ENCODE measurements at regions not wholly inside any gene's neighbourhood (a gene's known extent, or its start where the extent isn't known, plus 50 kb on each side); places are given as distances from the start of the nearest gene placed in this dataset.

DNA sequence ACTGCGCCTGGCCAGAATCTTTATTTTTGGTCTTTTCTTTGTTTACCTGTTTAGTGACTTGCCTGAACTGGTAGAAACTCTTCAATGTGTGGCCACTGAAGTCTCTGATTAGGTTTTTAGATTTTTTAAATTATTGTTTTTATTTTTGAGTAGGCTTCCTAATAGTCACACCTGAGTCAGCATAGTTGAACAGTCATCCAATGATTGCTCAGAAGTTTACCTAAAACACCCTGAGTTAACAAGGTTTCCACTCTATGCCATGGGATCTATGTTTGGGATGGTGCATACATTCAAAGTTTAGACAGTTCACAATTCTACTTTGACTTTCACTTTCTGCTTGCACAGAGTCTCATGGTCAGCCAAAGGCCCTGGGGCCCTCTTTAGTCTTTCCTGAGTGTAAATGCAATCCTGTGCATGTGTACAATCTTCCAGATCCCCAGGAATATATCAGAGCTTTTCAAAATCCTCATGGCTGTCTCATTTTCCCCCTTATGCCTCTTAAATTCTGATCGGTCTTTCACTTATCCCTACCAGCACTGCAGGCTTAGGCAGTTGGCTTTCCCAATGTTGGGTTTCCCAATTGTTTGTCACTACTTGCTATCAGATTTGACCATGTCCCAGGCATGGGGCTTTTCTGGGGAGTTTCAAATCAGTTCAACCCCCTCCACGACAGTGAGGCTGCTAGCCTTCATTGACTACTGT is 114.4 kb upstream of the RAB3GAP2 start (continued):
- no peak for TF ChIP-seq EZH2 (IDR thresholded peaks at IDR 0.05; ENCODE audit: low read depth, unreplicated experiment)
- TF ChIP-seq, protein P1, sequence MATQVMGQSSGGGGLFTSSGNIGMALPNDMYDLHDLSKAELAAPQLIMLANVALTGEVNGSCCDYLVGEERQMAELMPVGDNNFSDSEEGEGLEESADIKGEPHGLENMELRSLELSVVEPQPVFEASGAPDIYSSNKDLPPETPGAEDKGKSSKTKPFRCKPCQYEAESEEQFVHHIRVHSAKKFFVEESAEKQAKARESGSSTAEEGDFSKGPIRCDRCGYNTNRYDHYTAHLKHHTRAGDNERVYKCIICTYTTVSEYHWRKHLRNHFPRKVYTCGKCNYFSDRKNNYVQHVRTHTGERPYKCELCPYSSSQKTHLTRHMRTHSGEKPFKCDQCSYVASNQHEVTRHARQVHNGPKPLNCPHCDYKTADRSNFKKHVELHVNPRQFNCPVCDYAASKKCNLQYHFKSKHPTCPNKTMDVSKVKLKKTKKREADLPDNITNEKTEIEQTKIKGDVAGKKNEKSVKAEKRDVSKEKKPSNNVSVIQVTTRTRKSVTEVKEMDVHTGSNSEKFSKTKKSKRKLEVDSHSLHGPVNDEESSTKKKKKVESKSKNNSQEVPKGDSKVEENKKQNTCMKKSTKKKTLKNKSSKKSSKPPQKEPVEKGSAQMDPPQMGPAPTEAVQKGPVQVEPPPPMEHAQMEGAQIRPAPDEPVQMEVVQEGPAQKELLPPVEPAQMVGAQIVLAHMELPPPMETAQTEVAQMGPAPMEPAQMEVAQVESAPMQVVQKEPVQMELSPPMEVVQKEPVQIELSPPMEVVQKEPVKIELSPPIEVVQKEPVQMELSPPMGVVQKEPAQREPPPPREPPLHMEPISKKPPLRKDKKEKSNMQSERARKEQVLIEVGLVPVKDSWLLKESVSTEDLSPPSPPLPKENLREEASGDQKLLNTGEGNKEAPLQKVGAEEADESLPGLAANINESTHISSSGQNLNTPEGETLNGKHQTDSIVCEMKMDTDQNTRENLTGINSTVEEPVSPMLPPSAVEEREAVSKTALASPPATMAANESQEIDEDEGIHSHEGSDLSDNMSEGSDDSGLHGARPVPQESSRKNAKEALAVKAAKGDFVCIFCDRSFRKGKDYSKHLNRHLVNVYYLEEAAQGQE (IDR thresholded peaks at IDR 0.05; ENCODE audit: unreplicated experiment) = no peak
- no peak for TF ChIP-seq JUNB (IDR thresholded peaks at IDR 0.05; ENCODE audit: unreplicated experiment)
- no peak for TF ChIP-seq NANOG (IDR thresholded peaks at IDR 0.05; ENCODE audit: borderline replicate concordance)

DNA sequence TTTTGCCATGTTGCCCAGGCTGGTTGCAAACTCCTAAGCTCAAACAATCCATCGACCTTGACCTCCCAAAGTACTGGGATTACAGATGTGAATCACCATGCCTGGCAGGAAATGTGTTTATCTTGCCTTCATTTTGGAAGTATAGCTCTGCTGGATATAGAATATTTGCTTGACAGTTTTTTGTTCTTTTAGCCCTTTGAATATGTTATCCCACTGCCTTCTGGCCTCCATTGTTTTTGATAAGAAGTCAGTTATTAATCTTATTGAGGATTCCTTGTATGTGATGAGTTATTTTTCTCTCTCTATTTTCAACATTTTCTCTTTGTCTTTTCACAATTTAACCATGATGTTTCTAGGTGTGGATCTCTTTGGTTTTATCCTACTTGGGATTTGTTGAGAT is 112.9 kb upstream of the RAB3GAP2 start:
- no peak for DNase-seq (ENCODE audit: low spot score)
- Histone ChIP-seq H3K27me3 (ENCODE audit: insufficient read depth) (no peaks in the 10 kb centered on the region), H3K36me3 (ENCODE audit: insufficient read depth) (no peaks in the 10 kb centered on the region), H3K79me2 (replicated peaks; ENCODE audit: insufficient read depth) (no peaks in the 10 kb centered on the region), H3K4me3 (no peak overlapping the region), H4K20me1 (replicated peaks; ENCODE audit: insufficient read depth) (no peaks in the 10 kb centered on the region), H3K4me1 (ENCODE audit: insufficient read depth) (peaks cover 28% of the 10 kb centered on the region), H3K9me2 (ENCODE audit: insufficient read depth) (no peaks in the 10 kb centered on the region), H2AFZ (no peak overlapping the region), H3K4me2 (no peak overlapping the region), H3K27ac (ENCODE audit: low read depth) (no peak overlapping the region), H3F3A (replicated peaks; ENCODE audit: low read depth) (no peaks in the 10 kb centered on the region)
- H3K4me3 Mint-ChIP-seq = no peak overlapping the region
- ATAC-seq = no peak
- no peak overlapping the region for H3K27ac Mint-ChIP-seq
- peaks cover 26% of the 10 kb centered on the region; the same call in 2 of the 3 replicates for H3K4me1 Mint-ChIP-seq
- H3K9me3 Mint-ChIP-seq = peaks cover 13% of the 10 kb centered on the region; the same call in 2 of the 3 replicates
- H3K27me3 Mint-ChIP-seq (ENCODE audit: insufficient read depth, low read depth, poor library complexity) = no peaks in the 10 kb centered on the region
- peaks cover 8% of the 10 kb centered on the region; the same call in 2 of the 3 replicates for H3K36me3 Mint-ChIP-seq (ENCODE audit: low read depth)
- TF ChIP-seq CREB1 (CRISPR knock-in tag; IDR thresholded peaks at IDR 0.05; ENCODE audit: low read depth) = no peak
- TF ChIP-seq, protein P2, sequence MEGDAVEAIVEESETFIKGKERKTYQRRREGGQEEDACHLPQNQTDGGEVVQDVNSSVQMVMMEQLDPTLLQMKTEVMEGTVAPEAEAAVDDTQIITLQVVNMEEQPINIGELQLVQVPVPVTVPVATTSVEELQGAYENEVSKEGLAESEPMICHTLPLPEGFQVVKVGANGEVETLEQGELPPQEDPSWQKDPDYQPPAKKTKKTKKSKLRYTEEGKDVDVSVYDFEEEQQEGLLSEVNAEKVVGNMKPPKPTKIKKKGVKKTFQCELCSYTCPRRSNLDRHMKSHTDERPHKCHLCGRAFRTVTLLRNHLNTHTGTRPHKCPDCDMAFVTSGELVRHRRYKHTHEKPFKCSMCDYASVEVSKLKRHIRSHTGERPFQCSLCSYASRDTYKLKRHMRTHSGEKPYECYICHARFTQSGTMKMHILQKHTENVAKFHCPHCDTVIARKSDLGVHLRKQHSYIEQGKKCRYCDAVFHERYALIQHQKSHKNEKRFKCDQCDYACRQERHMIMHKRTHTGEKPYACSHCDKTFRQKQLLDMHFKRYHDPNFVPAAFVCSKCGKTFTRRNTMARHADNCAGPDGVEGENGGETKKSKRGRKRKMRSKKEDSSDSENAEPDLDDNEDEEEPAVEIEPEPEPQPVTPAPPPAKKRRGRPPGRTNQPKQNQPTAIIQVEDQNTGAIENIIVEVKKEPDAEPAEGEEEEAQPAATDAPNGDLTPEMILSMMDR (conservative IDR thresholded peaks at IDR 0.05; ENCODE audit: low read depth in 2 of 2) = no peak
- no peak for TF ChIP-seq EZH2phosphoT487 (IDR thresholded peaks at IDR 0.05; ENCODE audit: unreplicated experiment)
- TF ChIP-seq POLR2AphosphoS5 (IDR thresholded peaks at IDR 0.05; ENCODE audit: low read depth) = no peak
- no peak for TF ChIP-seq EZH2 (IDR thresholded peaks at IDR 0.05; ENCODE audit: low read depth, unreplicated experiment)

Measured in GM23338 (cell line).